Small intestine (tissue), 7 donors: ENCODE measurements at regions not wholly inside any gene's neighbourhood (a gene's known extent, or its start where the extent isn't known, plus 50 kb on each side); places are given as distances from the start of the nearest gene placed in this dataset.

Experiments used
- DNase-seq, 2 donors: peaks; one replicate each; pipeline versions ENCODE4 v3.0.0 to v3.0.0-alpha.2; 2013
- FAIRE-seq: peaks from 2 replicates; lab custom pipeline; 2012; peaks lifted over from hg19 to GRCh38; lab: Jason Lieb, UNC
- H3K27ac ChIP-seq, 3 donors: one replicate each; pipeline ENCODE4 v1.5.1; 2013; ENCODE audit warnings: low read length in 2 of 3, mild to moderate bottlenecking in 2 of 3, control low read depth in 1 of 3, inconsistent platforms in 1 of 3, low read depth in 1 of 3, moderate library complexity in 1 of 3
- H3K27me3 ChIP-seq, 3 donors: one replicate each; pipeline ENCODE4 v1.6.1; 2013; ENCODE audit warnings: low read length in 3 of 3, inconsistent platforms in 1 of 3; ENCODE audit not compliant: control insufficient read depth in 3 of 3, insufficient read depth in 3 of 3
- H3K36me3 ChIP-seq, 3 donors: one replicate each; pipeline ENCODE4 v1.6.1; 2013; ENCODE audit warnings: low read length in 3 of 3, inconsistent platforms in 1 of 3, low read depth in 1 of 3, mild to moderate bottlenecking in 1 of 3, moderate library complexity in 1 of 3; ENCODE audit not compliant: control insufficient read depth in 3 of 3, insufficient read depth in 2 of 3
- H3K4me1 ChIP-seq, 3 donors: one replicate each; pipeline ENCODE4 v1.6.1; 2013; ENCODE audit warnings: low read length in 2 of 3, inconsistent platforms in 1 of 3, low read depth in 1 of 3, mild to moderate bottlenecking in 1 of 3, moderate library complexity in 1 of 3; ENCODE audit not compliant: control insufficient read depth in 3 of 3, insufficient read depth in 2 of 3
- H3K4me3 ChIP-seq, 3 donors: one replicate each; pipeline ENCODE4 v1.5.1; 2013; ENCODE audit warnings: low read length in 3 of 3, control low read depth in 1 of 3, inconsistent platforms in 1 of 3, low read depth in 1 of 3, mild to moderate bottlenecking in 1 of 3, moderate library complexity in 1 of 3
- H3K9me3 ChIP-seq, 2 donors: one replicate each; pipeline ENCODE4 v1.6.1; 2013; ENCODE audit warnings: low read depth in 1 of 2, low read length in 1 of 2; ENCODE audit not compliant: control insufficient read depth in 2 of 2, insufficient read depth in 1 of 2
- WGBS, 3 donors: extraction: QIAGEN DNeasy Blood & Tissue Kit; methylation state at CpG; one replicate each; pipeline ENCODE4 v1.1.7; 2013; 5-methylcytosine and 5-hydroxymethylcytosine counted together
- donor health status: healthy with polysubstance abuse.
- donor health status: control.
- donor health status: control.
- donor health status: Bipolar disorder and iron deficiency.
- donor health status: healthy.

DNA sequence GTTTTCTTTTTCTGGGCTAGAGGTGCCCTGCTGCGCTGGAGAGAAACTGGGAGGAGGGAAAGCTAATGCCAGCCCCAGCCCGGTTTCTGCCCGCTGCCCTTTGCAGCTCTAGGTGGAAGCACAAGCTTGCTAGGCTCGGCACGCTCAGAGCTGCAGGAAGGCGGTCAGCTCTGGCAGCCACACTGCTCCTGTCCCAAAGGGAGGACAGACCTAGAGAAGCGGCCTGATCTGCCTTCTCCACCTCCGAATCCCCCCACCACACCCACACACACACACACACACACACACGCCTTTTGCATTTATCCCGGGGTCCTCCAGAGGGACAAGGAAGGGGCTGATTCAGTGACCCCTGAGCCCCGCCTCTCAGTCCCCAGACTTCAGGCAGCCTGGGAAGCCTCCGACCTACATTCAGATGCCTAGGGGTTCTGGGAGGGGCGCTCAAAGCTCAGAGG lies 418.1 kb downstream of the SOX9 start:
- no peak for FAIRE-seq
- 41 to 71% (median 50%) methylated on average over 12 to 13 of the region's 13 CpGs for WGBS, 3 donors
- DNase-seq, result peak in 1 of 2 donors; percentile 49

DNA sequence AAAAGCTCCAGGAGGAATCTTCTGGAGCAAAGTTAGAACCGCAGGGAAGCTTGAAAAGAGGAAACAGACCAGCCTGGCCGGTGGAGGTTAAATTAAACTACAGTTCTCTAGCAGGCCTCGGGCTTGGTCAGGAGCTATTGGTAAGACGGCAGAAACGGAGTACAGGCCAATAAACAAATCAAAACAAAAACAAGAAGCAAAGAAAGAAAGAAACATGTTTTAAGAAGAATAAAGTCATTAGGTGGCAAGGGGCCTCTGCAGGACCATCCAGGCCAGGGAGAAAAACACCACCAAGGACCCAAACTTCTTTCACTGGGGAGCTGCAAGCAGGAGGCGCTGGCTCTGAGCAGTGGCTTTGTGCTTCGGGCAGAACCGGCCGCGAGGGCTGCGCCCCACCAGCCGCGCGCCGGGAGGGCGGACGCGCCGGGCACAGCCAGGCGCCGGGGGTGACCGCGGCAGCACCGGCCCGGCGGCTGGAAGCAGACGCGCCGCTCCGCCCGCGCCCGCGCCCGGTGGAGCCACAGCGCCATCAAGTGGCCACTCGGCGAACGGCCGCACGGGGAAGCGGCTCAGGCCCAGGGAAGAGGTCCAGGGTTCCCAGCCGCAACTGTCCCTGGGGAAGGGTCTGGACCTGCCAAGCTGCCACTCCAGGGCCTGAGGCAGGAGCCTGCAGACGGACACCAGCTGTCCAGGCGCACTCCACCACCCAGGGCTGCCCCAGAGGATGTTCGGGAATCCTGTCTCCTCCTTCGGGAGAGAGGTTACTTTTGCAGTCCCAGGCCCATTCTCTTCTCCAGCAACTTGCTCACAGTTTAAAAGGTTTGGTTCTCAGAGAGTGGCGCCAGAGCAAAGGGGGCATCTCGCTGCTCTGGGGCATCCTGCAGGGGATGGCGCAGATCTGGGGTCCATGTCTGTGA lies 419.4 kb downstream of the SOX9 start:
- WGBS, 3 donors, result 5 to 10% (median 9%) methylated on average over 39 to 50 of the region's 50 CpGs
- no peak for FAIRE-seq
- peak overlapping the region in 1 of 3 donors; percentile 37 for H3K4me3 ChIP-seq
- no peaks in the 10 kb centered on the region for H3K27me3 ChIP-seq
- no peak overlapping the region for H3K27ac ChIP-seq
- DNase-seq, result peak; percentile 65 to 87
- H3K36me3 ChIP-seq, result peaks cover 0 to 14% (median 0%) of the 10 kb centered on the region in 3 donors
- peaks cover 0 to 4% of the 10 kb centered on the region in 2 donors for H3K9me3 ChIP-seq
- H3K4me1 ChIP-seq, result no peaks in the 10 kb centered on the region

More for the DNA sequence above, 418.1 kb downstream of the SOX9 start:
- Histone ChIP-seq H3K4me3 (no peak overlapping the region), H3K9me3 (peaks cover 0 to 10% of the 10 kb centered on the region in 2 donors), H3K4me1 (no peaks in the 10 kb centered on the region), H3K27ac (no peak overlapping the region), H3K36me3 (peaks cover 0 to 16% (median 0%) of the 10 kb centered on the region in 3 donors), H3K27me3 (no peaks in the 10 kb centered on the region)

DNA sequence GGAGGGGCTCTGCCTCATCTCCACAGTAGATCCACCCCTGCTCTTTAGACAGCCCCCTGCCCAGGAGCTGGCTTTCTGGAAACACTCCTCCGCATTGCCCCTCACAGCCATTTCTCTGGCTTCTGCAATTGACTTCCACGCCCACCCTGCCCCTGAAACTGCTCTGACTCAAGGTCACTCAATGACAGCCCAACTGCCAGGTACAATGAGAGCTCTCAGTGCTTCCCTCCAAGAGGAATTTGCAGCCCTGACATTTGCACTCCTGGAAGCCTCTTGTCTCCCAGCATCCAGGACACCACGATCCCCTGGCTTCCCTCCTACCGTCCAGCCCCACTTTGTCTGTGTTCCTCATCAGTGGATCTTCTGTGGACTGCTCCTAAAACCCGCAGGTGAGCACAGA lies 421.5 kb downstream of the SOX9 start:
- no peaks in the 10 kb centered on the region for H3K27me3 ChIP-seq
- no peak overlapping the region for H3K27ac ChIP-seq
- H3K36me3 ChIP-seq, result peaks cover 0 to 8% (median 0%) of the 10 kb centered on the region in 3 donors
- DNase-seq (no peak), FAIRE-seq (no peak)
- no peaks in the 10 kb centered on the region for H3K4me1 ChIP-seq
- 87 to 90% (median 88%) methylated on average over 5 of the region's 5 CpGs for WGBS, 3 donors
- peaks cover 0 to 5% of the 10 kb centered on the region in 2 donors for H3K9me3 ChIP-seq
- H3K4me3 ChIP-seq, result no peak overlapping the region

DNA sequence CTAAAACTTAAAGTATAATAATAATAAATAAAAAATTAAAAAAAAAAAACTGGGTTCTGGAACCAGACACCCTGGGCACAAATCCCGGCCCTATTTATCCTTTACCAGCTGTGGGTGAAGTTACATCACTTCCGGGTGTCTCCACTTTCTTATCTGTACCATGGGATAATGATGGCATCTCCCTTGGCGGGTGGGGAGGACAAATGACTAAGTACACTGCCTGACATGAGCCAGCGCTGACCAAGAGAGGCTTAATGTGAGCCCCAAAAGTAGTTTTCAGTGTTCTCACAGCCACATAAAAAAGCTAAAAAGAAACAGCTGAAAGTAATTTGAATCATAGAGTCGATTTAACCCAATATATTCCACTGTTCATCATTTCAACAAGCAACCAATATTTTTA lies 424.9 kb downstream of the SOX9 start:
- FAIRE-seq, result no peak

DNA sequence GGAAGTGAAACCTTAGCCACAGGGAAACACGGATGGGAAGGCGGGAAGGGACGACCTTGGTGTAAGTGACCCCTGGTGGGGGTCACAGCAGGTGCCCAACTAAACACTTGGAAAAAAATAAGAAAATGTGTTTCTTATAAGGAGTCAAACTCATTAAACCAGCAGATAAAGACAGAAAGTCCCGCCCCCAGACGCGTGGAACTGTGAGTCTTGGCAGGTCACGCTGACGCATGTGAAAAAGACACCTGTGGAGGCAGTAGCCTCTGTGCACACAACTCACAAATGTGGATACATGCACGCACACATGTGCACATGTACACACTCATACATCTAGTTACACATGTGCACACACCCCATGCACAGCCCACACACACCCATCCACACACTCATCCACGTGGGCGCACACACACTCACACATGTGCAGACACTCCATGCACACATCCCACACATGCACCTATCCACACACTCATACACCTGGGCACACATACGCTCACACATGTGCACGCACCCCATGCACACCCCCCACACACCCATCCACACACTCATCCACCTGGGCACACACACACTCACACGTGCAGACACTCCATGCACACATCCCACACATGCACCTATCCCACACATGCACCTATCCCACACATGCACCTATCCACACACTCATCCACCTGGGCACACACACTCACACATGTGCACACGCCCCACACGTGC lies 432.4 kb downstream of the SOX9 start:
- Histone ChIP-seq H3K27ac (no peak overlapping the region), H3K4me1 (no peaks in the 10 kb centered on the region), H3K4me3 (no peak overlapping the region), H3K36me3 (peaks cover 0 to 2% (median 0%) of the 10 kb centered on the region in 3 donors), H3K27me3 (no peaks in the 10 kb centered on the region), H3K9me3 (peaks cover 0 to 22% of the 10 kb centered on the region in 2 donors)
- 89 to 94% (median 92%) methylated on average over 16 of the region's 16 CpGs for WGBS, 3 donors
- FAIRE-seq, result no peak
- no peak for DNase-seq

More for the DNA sequence above, 424.9 kb downstream of the SOX9 start:
- H3K4me1 ChIP-seq, result no peaks in the 10 kb centered on the region
- no peak overlapping the region for H3K27ac ChIP-seq
- no peak overlapping the region for H3K4me3 ChIP-seq
- H3K9me3 ChIP-seq, result peaks cover 0 to 34% of the 10 kb centered on the region in 2 donors
- H3K36me3 ChIP-seq, result peaks cover 0 to 6% (median 0%) of the 10 kb centered on the region in 3 donors
- DNase-seq, result no peak
- no peaks in the 10 kb centered on the region for H3K27me3 ChIP-seq
- 66 to 83% (median 72%) methylated on average over 5 of the region's 5 CpGs for WGBS, 3 donors

DNA sequence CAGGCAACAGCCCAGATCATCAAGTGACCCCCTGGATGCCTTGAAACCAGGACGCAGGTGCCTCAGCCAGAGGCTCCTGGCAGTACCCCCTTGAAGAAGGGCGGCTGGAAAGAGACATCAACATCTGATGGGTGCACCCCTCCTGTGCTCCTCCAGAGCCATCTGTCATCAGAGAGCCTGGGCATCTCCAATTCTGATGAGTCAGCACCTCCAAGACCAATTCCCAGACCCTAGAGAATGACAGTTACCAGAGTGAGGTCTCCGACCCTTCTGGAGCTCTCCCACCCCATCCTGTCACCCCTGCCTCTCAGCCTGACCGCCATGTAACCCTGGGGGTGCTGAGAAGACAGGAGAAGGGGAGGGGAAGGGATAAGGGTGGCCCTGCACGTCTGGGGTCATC lies 433.7 kb downstream of the SOX9 start:
- Histone ChIP-seq H3K27me3 (no peaks in the 10 kb centered on the region), H3K9me3 (peaks cover 0 to 11% of the 10 kb centered on the region in 2 donors), H3K36me3 (peaks cover 0 to 2% (median 0%) of the 10 kb centered on the region in 3 donors), H3K27ac (no peak overlapping the region), H3K4me3 (no peak overlapping the region), H3K4me1 (no peaks in the 10 kb centered on the region)
- DNase-seq (no peak), FAIRE-seq (no peak)
- WGBS, 3 donors, result 72 to 77% (median 77%) methylated on average over 5 of the region's 5 CpGs

DNA sequence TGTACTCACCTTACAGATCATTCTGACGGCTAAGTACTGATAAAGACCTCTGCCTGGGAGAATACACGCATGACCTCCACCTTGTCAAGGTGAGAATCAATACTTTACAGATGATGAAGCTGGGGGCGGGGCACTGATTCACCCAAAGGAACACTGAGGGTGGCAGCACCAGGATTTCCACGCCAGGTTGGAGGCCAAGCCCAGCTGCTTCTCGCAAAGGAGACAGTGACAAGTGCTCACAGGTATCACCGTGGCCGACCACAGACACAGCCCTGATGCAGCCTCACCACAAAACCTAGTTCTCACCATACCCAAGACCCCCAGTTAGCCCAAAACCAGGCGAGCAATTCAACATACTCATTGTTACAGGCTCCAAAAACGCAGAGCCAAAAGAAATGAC lies 434.2 kb downstream of the SOX9 start:
- DNase-seq (no peak), FAIRE-seq (no peak)
- H3K9me3 ChIP-seq, result peaks cover 0 to 6% of the 10 kb centered on the region in 2 donors
- no peaks in the 10 kb centered on the region for H3K27me3 ChIP-seq
- no peak overlapping the region for H3K27ac ChIP-seq
- WGBS, 3 donors, result 49 to 67% (median 59%) methylated on average over 9 of the region's 9 CpGs
- no peaks in the 10 kb centered on the region for H3K4me1 ChIP-seq
- H3K36me3 ChIP-seq, result peaks cover 0 to 2% (median 0%) of the 10 kb centered on the region in 3 donors
- H3K4me3 ChIP-seq, result no peak overlapping the region
